ENCODE measurements at regions not wholly inside any gene's neighbourhood (a gene's known extent, or its start where the extent isn't known, plus 50 kb on each side); places are given as distances from the start of the nearest gene placed in this dataset.

GRCh38 chrX:77003530-77003929, 443.7 kb upstream of the FGF16 start:
- no peak for TF ChIP-seq CTCF (IDR thresholded peaks at IDR 0.05; ENCODE audit: low read depth, low read length, missing input control)
- TF ChIP-seq ATF3 (IDR thresholded peaks at IDR 0.05), result no peak
- TF ChIP-seq TAF1 (conservative IDR thresholded peaks at IDR 0.05), result no peak
- no peak for TF ChIP-seq REST (IDR thresholded peaks at IDR 0.05)
- TF ChIP-seq SP1 (IDR thresholded peaks at IDR 0.05), result no peak
- TF ChIP-seq YY1 (IDR thresholded peaks at IDR 0.05), result no peak
- TF ChIP-seq FOXA1 (IDR thresholded peaks at IDR 0.05), result no peak
- no peak for TF ChIP-seq EGR1 (IDR thresholded peaks at IDR 0.05; ENCODE audit: low read depth in 2 of 2)
- no peak for TF ChIP-seq RXRA (IDR thresholded peaks at IDR 0.05)
- no peak for TF ChIP-seq HNF4G (IDR thresholded peaks at IDR 0.05)

All from liver (tissue), 3 donors.